HAP-1 (cell line): ENCODE measurements at regions not wholly inside any gene's neighbourhood (a gene's known extent, or its start where the extent isn't known, plus 50 kb on each side); places are given as distances from the start of the nearest gene placed in this dataset.
A peak's percentile ranks its signal among the peaks of the same experiment; 100 is the strongest.

Experiments used
- DNase-seq, 2 experiments: peaks; one replicate each; pipeline ENCODE4 v3.0.0-alpha.2; 2016 to 2020; ENCODE audit warnings: low spot score in 2 of 2
- H3K27me3 ChIP-seq: fragments of 250-450 bp; sonication (Bioruptor Pico); 2 replicates; pipeline ENCODE4 v1.5.1; 2020; ENCODE audit warnings: low read depth, mild to moderate bottlenecking, moderate library complexity
- H3K36me3 ChIP-seq: fragments of 250-450 bp; sonication (Bioruptor Pico); replicated peaks from 2 replicates; pipeline ENCODE4 v1.5.1; 2020; ENCODE audit warnings: mild to moderate bottlenecking
- H3K4me1 ChIP-seq: fragments of 250-450 bp; sonication (Bioruptor Pico); 2 replicates; pipeline ENCODE4 v1.5.1; 2020; ENCODE audit warnings: mild to moderate bottlenecking
- H3K4me3 ChIP-seq: fragments of 250-450 bp; sonication (Bioruptor Pico); 2 replicates; pipeline ENCODE4 v1.5.1; 2020; ENCODE audit warnings: mild to moderate bottlenecking, moderate library complexity
- H3K9me3 ChIP-seq: fragments of 250-450 bp; sonication (Bioruptor Pico); 2 replicates; pipeline ENCODE4 v1.5.1; 2020; ENCODE audit warnings: mild to moderate bottlenecking, moderate library complexity
- in situ Hi-C: fragments of 300-500 bp; cut with MboI; formaldehyde crosslinking; loops from 3 replicates; pipeline ENCODE4 v1.14.3; 2020; ENCODE audit warnings: low sequenced_read_pairs, inconsistent platforms, mixed read lengths

DNA sequence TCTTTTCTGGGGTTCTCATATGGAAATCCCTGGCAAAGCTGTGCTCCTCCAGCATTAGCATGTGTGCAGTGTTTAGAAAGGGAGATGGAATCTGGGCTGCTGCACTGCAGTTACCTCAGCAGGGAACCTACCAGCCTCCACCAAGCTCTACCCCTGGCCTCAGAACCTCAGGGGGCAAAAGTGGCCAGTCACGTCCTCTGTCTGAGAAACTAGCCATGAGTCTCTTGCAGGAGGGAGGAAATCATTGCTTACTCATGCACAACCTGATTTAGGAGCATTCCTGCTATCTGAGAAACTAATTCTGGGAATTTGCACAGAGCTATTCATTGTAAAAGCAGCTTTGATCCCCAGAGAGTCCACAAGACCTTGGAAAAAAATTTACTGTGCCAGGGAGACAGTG is 80.6 kb upstream of the IPO9 start:
- H3K9me3 ChIP-seq: no peaks in the 10 kb centered on the region
- in situ Hi-C loops: no loop called here
- no peak overlapping the region for H3K4me3 ChIP-seq
- H3K36me3 ChIP-seq: no peaks in the 10 kb centered on the region; the same call in 1 of the 2 replicates
- H3K27me3 ChIP-seq: no peaks in the 10 kb centered on the region
- DNase-seq: no peak
- peaks cover 41% of the 10 kb centered on the region for H3K4me1 ChIP-seq

DNA sequence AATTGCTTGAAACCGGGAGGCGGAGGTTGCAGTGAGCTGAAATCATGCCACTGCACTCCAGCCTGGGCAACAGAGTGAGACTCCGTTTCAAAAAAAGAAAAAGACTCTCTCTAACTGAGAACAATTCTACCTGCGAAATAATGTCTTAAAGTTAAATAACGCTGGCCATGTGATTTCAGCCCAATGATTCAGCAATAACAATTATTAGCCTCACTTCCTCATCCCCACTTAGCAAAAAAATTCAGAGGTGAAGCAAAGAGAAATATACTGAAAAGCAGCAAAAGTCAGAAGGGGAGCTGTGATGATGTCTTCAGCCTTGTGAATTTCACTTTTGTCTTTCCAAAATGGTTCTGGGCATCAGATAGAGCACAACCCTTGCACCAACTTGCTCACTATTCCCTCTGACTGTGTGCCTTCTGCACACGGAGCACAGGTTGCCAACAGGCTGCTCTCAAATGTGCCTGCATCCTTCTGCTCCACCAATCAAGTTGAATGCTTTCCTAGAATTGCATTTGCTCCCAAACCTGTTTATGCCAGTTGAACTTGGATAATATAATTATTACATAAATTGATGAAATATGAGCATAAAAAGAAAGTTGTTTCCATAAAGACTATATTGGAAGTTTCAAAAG is 79.8 kb upstream of the IPO9 start:
- no peaks in the 10 kb centered on the region; the same call in 1 of the 2 replicates for H3K36me3 ChIP-seq

DNA sequence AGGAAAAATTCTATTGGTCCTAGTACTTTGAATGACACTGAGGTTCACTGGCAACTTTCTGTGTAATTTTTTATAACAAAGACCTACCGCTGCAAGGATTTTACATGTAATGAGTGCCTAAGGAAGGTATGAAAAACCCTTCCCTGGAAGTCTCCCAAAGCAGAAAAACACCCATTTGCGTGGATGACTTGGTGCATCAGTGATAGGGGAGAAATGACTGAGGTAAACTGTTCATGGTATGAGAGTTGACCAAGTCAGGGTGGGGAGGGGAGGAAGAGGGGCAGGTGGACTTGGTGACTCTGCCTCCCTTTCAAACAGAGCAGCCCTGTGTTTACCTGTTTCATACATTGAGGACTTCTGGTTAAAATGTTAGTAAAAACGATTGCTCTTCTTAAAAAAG is 78.8 kb upstream of the IPO9 start:
- H3K36me3 ChIP-seq: no peaks in the 10 kb centered on the region; the same call in 1 of the 2 replicates
- H3K27me3 ChIP-seq: no peaks in the 10 kb centered on the region
- no peaks in the 10 kb centered on the region for H3K9me3 ChIP-seq
- in situ Hi-C loops: no loop called here
- no peak overlapping the region for H3K4me3 ChIP-seq
- DNase-seq: no peak
- peaks cover 54% of the 10 kb centered on the region for H3K4me1 ChIP-seq

More for the DNA sequence above, 79.8 kb upstream of the IPO9 start:
- Histone ChIP-seq H3K4me1 (peaks cover 45% of the 10 kb centered on the region), H3K9me3 (no peaks in the 10 kb centered on the region), H3K27me3 (no peaks in the 10 kb centered on the region), H3K4me3 (no peak overlapping the region)
- DNase-seq: no peak
- in situ Hi-C loops: no loop called here

DNA sequence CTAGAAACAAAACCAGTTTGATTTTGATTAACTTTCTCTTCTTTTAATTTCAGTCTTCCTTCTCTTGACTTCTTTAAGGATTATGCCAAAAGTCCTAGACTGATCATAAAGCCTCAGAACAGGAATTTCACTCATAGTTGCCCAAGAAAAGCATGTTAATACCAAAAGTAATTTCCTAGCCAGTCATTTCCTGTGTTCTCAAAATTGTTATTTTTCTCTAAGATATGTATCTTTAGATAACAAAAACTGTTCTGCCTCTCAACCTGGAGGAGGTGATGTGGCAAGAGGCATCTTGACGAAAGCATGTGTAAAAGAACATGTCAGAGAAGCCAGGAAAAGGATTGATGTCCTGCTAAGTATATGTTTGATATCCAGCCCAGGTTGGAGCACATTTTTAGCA is 78.0 kb upstream of the IPO9 start:
- no peaks in the 10 kb centered on the region for H3K27me3 ChIP-seq
- H3K4me1 ChIP-seq: peaks cover 57% of the 10 kb centered on the region
- no peak overlapping the region for H3K4me3 ChIP-seq
- in situ Hi-C loops: no loop called here
- DNase-seq: no peak
- no peaks in the 10 kb centered on the region for H3K9me3 ChIP-seq
- no peaks in the 10 kb centered on the region; the same call in 1 of the 2 replicates for H3K36me3 ChIP-seq

DNA sequence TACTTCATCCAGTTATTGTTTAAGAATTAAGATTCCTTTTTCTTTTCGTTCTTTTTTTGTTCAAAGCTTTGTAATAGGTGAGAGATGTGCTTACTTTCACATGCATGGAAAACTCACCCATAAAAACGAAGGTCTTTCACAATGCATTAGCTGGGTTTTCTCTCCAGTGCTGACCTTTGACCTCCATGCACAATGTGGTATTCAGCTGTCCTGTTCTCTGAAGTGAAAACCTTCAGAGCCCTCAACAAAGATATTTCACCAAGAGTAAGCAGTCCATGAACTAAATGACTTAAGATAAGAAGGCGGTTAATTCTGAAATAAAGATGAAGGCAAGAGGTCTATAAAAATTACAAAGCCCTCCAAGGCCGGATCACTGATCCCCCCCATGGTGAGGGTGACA is 77.1 kb upstream of the IPO9 start:
- DNase-seq: peak; percentile 90 to 98
- Histone ChIP-seq H3K27me3 (no peaks in the 10 kb centered on the region), H3K36me3 (no peaks in the 10 kb centered on the region), H3K9me3 (no peaks in the 10 kb centered on the region), H3K4me1 (peaks cover 57% of the 10 kb centered on the region), H3K4me3 (no peak overlapping the region)
- in situ Hi-C loops: no loop called here

DNA sequence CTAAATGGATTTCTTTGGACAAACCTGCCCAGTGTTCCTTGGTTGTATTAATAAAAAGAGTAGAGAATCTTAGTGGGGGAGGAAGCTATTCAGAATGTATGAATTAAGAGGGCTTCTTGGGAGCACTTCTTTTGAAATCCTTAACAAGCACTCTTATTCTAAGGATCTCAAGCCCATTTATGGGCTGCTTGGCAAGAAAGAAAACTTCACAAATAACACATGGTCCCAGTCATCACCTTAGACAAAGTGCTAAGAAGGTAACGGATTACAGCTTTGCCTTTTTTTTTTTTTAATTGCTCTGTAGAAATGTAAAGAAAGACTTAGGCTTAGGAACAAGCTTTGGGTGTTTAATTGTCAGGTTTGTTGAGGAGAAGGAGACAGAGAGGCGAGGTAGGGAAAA is 76.6 kb upstream of the IPO9 start:
- Histone ChIP-seq H3K4me1 (peaks cover 57% of the 10 kb centered on the region), H3K36me3 (no peaks in the 10 kb centered on the region), H3K4me3 (no peak overlapping the region), H3K27me3 (no peaks in the 10 kb centered on the region), H3K9me3 (no peaks in the 10 kb centered on the region)
- in situ Hi-C loops: no loop called here
- peak; percentile 53 to 100 for DNase-seq

DNA sequence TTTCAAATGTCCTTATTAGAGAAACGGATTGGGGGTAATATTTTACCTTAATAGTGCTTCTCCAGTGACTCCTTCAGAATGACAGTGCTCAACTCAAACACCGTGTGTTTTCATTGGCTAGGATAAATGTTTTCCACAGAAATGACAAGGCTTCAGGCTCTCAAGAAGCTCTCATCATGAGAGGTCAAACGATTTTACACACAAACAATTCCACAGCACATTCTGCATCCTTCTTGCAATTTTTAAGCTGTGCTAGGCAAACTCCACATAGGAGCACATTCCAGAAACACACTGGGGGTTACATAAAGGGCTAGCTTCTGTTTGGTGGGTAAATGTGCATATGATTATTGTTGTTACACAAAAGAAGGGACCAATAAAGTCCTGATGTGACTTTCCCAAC is 75.5 kb upstream of the IPO9 start:
- no peaks in the 10 kb centered on the region for H3K9me3 ChIP-seq
- H3K4me1 ChIP-seq: peaks cover 57% of the 10 kb centered on the region
- H3K4me3 ChIP-seq: no peak overlapping the region
- in situ Hi-C loops: no loop called here
- no peaks in the 10 kb centered on the region for H3K27me3 ChIP-seq
- no peaks in the 10 kb centered on the region for H3K36me3 ChIP-seq
- DNase-seq: peak in 1 of 2 experiments; percentile 82

DNA sequence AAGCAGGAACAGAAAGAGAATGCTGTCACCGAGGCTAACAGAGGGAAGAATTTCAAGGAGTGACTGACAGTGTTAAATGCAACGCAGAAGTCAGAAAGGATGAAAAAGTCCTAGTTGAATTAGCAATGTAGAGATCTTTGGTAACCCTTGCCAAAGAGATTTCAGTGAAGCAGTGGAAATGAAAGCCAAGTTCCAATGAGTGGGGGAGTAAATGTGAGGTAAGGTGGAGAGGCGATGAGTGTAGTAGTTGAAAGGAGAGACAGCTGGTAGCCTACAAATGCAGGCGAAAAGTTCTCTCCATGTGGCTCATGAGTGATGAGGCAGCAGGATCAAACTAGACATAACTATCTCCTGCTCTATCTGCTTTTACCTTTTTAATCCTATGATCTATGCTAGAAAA is 74.6 kb upstream of the IPO9 start:
- no peaks in the 10 kb centered on the region for H3K27me3 ChIP-seq
- H3K4me3 ChIP-seq: no peak overlapping the region
- H3K9me3 ChIP-seq: no peaks in the 10 kb centered on the region
- DNase-seq: no peak
- in situ Hi-C loops: no loop called here
- peaks cover 65% of the 10 kb centered on the region for H3K4me1 ChIP-seq
- H3K36me3 ChIP-seq: no peaks in the 10 kb centered on the region

DNA sequence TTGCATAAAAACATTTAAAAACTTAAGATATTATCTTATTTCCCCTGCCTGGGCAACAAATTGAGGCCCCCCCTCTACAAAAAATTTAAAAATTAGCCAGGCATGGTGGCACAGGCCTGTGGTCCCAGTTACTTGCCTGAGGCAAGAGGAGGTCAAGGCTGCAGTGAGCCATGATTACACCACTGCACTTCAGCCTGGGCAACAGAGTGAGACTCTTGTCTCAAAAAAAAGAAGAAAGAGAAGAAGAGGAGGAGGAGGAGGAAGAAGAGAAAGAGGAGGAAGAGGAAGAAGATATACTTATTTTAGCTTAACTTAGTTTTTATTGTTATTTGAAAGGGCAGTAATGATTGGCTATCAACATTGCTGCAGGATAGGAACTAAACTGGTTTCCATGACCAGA is 73.8 kb upstream of the IPO9 start:
- no peaks in the 10 kb centered on the region for H3K36me3 ChIP-seq
- no peak overlapping the region for H3K4me3 ChIP-seq
- no peaks in the 10 kb centered on the region for H3K27me3 ChIP-seq
- H3K9me3 ChIP-seq: no peaks in the 10 kb centered on the region
- DNase-seq: no peak
- peaks cover 66% of the 10 kb centered on the region for H3K4me1 ChIP-seq
- in situ Hi-C loops: no loop called here

DNA sequence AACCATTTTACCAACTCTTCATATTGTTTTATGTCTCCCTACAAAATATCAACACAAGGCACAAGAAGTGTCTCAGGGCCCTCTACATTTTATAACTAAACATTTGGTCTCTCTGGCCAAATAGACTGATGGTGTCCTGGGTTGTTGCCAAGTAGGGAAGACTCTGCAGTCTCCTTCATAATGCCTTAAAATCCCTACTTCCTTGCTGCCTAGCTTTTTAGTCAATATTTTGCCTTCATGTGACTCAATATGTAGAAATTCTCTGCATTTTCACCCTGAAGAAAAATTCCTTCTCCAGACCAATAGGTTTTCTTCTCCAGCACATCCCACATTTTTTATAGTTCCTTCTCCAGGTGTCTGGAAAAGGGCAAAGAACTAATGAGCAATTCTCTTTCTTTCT is 72.6 kb upstream of the IPO9 start:
- Histone ChIP-seq H3K36me3 (no peaks in the 10 kb centered on the region), H3K4me3 (no peak overlapping the region), H3K4me1 (peaks cover 62% of the 10 kb centered on the region), H3K9me3 (no peaks in the 10 kb centered on the region), H3K27me3 (no peaks in the 10 kb centered on the region)
- in situ Hi-C loops: no loop called here
- no peak for DNase-seq

DNA sequence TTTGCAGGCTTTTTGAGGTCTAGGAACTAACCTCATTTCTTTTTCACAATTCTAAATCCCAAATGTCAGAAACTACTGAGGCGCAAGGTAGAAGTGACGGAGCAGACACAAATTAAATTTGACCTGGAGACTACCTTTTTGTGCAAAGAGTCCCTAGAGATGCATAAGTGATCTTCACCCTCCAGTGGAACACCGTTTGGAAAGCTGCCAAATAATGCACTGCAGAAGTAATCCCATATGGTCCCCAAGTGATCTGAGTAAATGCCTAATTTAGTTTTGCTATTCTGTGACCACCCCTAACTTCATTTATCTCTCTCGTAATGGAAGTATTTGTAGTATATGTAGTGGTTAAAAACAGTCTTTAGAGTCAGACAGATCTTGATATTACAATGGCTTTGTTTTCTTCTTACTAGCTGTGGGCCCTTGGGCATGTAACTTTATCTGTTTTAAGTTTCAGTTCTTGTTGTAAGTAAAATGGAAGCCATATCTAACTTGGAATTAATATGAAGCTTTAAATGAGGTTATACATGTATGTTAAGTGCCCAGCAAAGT is 70.4 kb upstream of the IPO9 start:
- no peak for DNase-seq
- Histone ChIP-seq H3K4me1 (peaks cover 65% of the 10 kb centered on the region), H3K4me3 (no peak overlapping the region), H3K27me3 (no peaks in the 10 kb centered on the region), H3K9me3 (no peaks in the 10 kb centered on the region), H3K36me3 (no peaks in the 10 kb centered on the region)
- in situ Hi-C loops: no loop called here

DNA sequence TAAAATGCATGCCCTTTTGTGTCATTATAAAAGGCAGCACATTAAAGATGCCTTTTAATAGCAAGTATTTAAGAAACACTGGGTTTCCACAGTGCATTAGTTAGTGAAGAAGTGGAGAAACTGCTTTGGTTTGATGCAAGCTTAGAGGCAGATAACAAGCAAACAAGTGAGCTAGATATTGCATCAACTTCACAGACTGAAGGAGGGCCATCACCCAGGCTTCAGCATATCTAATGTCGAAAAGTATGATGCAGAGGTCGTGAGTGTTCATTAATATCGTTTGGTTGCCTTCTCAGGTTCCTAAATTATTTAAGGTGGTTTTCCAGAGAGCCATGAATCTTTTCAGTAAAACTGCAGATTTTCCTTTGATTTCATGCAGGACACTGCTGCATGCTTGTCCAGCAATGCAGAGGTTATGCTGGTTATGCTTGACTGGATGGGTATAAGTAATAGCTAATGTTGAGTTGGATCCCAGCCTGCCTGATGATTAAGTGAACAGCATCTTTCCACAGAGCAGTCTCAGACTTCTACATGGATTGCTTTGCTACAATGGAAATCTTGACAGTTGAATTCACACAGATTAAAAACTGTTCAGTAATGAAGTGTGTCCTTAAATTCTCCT is 69.7 kb upstream of the IPO9 start:
- no peak for DNase-seq
- no peaks in the 10 kb centered on the region for H3K27me3 ChIP-seq
- H3K36me3 ChIP-seq: no peaks in the 10 kb centered on the region
- H3K4me1 ChIP-seq: peaks cover 57% of the 10 kb centered on the region
- H3K9me3 ChIP-seq: no peaks in the 10 kb centered on the region
- in situ Hi-C loops: no loop called here
- H3K4me3 ChIP-seq: no peak overlapping the region

DNA sequence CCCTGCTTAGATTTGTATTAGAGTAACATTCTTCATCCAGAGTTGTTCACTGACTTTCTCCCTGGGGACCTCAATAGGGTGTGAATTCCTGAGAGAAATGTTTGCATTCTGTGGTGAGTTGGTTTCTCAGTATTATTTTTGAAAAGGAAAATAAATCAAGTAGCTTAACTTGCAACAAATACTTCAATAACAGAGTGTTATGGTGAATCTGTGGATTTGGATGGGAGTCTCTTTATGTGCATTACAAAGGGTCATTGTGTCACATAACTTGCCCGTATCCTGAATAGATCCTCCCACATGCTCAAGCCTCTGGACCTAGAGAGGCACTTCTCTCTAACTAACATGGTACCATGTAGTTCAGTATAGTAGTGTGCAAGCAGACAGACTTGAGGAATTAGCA is 68.4 kb upstream of the IPO9 start:
- no peaks in the 10 kb centered on the region for H3K9me3 ChIP-seq
- DNase-seq: peak; percentile 72 to 99
- H3K4me3 ChIP-seq: no peak overlapping the region
- H3K27me3 ChIP-seq: no peaks in the 10 kb centered on the region
- peaks cover 47% of the 10 kb centered on the region for H3K4me1 ChIP-seq
- H3K36me3 ChIP-seq: no peaks in the 10 kb centered on the region
- in situ Hi-C loops: no loop called here

DNA sequence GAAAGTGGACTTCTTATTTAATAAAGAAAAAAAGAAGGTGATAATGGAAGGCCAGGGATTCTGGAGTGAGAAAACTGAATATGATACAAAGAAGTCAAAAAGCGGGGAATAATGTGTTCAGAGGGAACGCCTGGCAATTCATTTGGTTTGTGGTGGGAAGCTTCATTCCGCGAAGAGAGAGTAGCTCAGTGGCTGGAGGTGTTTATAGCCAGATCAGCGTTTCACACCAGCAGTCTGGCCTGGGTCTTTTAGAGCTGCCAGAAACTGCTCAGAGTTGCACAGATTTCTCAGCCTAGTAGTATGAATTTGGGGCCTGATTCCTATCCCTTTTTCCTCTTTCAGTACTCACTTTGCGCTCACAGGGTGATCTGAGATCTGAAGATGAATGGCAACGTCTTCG is 67.8 kb upstream of the IPO9 start:
- Histone ChIP-seq H3K4me3 (no peak overlapping the region), H3K9me3 (no peaks in the 10 kb centered on the region), H3K4me1 (peaks cover 47% of the 10 kb centered on the region), H3K27me3 (no peaks in the 10 kb centered on the region), H3K36me3 (no peaks in the 10 kb centered on the region)
- in situ Hi-C loops: no loop called here
- no peak for DNase-seq
